ENCODE measurements at regions not wholly inside any gene's neighbourhood (a gene's known extent, or its start where the extent isn't known, plus 50 kb on each side); places are given as distances from the start of the nearest gene placed in this dataset.
"Not testable (repeated sequence)": the region's sequence is repeated elsewhere in the genome, so short reads cannot be mapped to it uniquely, and the experiment has no call there.

DNA sequence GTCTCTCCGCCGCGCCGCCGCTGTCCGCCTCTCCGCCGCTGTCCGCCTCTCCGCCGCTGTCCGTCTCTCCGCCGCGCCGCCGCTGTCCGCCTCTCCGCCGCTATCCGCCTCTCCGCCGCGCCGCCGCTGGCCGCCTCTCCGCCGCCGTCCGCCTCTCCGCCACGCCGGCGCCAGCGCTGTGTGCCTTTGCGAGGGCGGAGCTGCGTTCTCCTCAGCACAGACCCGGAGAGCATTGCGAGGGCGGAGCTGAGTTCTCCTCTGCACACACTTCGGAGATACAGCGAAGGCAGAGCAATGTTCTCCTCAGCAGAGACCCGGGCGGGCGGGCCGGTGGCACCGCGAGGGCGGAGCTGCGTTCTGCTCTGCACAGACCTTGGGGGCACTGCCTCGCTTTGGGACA is 327.4 kb upstream of the PLGLB1 start:
- not testable (repeated sequence) for DNase-seq (ENCODE audit: low spot score)

DNA sequence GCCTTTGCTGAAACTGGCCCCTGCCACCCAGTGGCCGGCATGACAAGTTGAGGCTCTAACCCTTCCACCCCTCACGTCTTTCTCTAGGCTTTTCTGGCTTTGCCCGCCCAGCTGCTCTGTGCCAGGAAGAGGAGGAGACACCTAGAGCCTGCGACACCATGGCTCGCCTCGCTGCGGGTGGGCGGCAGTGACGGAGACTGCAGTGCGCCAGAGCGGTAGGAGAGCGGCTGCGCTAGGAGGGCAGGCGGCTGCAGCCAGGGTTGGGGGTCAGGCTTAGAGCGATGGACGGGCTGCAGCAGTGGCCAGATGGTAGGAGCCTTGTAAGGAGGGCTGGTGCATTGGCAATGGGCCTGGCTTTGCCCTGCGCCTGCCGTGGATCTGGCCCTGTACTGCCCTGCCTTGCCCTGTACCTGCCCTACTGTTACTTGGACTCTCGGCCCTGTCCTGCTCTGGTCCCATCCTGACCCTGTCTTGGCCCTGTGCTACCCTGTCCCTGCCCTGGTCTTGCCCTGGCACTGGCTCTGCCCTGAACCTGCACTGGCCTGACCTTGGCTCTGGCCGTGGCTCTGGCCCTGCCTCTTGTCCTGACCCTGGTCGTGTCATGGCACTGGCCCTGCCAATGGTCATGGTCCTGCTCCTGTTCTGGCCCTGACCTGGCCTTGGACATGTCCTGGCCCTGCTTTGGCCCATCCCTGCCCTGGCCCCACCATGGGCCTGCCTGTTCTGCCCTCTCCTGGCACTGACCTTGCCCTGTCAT is 330.7 kb upstream of the PLGLB1 start:
- not testable (repeated sequence) for DNase-seq (ENCODE audit: low spot score)

DNA sequence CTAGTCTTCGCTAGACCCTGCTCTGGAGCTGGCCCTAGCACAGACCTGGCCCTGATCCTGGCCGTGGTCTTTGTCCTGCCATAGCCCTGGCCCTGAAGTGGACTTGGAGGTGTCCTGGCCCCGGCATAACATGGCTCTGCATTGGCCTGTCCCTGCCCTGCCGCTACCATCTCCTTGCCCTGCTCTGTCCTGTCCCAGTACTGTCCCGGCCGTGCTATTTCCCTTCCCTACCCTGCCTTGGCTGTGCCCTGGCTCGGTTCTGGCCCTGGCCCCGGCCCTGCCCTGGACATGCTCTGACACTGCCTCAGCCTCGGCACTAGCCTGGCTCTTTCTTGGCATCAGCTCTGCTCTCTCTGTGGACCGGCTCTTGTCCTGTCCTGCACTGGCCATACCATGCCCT is 331.8 kb upstream of the PLGLB1 start:
- DNase-seq (ENCODE audit: low spot score), result not testable (repeated sequence)

DNA sequence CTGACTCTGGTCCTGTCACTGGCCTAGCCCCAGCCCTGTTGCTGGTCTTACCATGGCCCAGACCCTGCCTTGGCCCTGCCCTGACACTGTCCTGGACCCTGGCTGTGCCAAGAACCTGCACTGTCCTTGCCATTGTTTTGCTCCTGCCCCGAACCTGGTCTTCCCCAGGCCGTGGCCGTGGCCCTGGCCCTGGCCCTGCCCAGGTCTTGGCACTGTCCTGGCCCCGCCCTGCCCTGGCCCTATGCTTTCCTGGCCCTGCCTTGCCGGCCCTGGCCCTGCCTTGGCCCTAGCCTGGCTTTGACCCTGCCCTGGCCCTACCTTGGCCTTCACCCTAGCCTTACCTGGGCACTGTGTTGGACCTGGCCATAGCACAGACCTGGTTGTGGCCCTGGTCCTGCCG is 332.5 kb upstream of the PLGLB1 start:
- DNase-seq (ENCODE audit: low spot score), result not testable (repeated sequence)

DNA sequence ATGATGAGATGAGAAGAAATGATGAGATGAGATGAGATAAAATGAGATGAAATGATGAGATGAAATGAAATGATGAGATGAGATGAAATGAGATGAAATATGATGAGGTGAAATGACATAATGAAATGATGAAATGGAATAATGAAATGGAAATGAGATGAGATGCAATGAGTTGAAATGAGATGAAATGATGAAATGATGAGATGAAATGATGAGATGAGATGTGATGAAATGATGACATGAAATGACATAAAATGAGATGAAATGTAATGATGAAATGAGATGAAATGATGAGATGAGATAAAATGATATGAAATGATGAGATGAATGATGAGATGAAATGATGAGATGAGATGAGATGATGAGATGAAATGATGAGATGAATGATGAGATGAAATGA is 338.6 kb upstream of the PLGLB1 start:
- not testable (repeated sequence) for DNase-seq (ENCODE audit: low spot score)

DNA sequence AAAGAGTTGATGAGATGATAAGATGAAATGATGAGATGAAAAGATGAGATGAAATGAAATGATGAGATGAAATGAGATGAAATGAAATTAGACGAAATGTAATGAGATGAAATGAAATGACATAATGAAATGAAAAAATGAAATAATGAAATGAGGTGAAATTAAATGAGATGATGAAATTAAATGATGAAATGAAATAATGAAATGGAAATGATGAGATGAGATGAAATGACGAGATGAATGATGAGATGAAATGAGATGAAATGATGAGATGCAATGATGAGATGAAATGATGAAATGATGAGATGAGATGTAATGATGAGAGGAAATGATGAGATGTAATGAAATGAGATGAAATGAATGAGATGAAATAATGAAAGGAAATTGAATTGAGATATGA is 339.3 kb upstream of the PLGLB1 start:
- DNase-seq (ENCODE audit: low spot score), result not testable (repeated sequence)

DNA sequence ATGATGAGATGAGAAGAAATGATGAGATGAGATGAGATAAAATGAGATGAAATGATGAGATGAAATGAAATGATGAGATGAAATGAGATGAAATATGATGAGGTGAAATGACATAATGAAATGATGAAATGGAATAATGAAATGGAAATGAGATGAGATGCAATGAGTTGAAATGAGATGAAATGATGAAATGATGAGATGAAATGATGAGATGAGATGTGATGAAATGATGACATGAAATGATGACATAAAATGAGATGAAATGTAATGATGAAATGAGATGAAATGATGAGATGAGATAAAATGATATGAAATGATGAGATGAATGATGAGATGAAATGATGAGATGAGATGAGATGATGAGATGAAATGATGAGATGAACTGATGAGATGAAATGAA is 340.2 kb upstream of the PLGLB1 start:
- DNase-seq (ENCODE audit: low spot score), result not testable (repeated sequence)

DNA sequence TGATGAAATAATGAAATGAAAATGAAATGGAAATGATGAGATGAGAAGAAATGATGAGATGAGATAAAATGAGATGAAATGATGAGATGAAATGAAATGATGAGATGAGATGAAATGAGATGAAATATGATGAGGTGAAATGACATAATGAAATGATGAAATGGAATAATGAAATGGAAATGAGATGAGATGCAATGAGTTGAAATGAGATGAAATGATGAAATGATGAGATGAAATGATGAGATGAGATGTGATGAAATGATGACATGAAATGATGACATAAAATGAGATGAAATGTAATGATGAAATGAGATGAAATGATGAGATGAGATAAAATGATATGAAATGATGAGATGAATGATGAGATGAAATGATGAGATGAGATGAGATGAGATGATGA is 342.7 kb upstream of the PLGLB1 start:
- not testable (repeated sequence) for DNase-seq (ENCODE audit: low spot score)

DNA sequence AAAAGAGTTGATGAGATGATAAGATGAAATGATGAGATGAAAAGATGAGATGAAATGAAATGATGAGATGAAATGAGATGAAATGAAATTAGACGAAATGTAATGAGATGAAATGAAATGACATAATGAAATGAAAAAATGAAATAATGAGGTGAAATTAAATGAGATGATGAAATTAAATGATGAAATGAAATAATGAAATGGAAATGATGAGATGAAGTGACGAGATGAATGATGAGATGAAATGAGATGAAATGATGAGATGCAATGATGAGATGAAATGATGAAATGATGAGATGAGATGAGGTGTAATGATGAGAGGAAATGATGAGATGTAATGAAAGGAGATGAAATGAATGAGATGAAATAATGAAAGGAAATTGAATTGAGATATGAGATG is 343.4 kb upstream of the PLGLB1 start:
- DNase-seq (ENCODE audit: low spot score), result not testable (repeated sequence)

DNA sequence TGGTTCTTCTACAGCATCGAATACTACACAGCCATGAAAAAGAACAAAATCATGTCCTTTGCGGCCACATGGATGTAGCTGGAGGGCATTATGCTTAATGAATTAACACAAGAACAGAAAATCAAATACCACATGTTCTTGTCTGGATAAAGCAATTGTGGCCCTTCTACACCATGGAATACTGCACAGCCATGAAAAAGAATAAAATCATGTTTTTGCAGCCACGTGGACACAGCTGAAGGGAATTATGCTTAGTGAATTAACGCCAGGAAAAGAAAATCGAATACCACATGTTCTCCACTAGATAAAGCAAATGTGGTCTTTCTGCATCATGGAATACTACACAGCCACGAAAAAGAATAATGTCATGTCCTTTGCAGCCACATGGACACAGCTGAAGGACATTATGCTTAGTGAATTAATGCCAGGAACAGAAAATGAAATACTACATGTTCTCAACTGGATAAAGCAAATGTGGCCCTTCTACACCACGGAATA is 361.8 kb upstream of the PLGLB2 start:
- DNase-seq (ENCODE audit: low spot score), result not testable (repeated sequence)

DNA sequence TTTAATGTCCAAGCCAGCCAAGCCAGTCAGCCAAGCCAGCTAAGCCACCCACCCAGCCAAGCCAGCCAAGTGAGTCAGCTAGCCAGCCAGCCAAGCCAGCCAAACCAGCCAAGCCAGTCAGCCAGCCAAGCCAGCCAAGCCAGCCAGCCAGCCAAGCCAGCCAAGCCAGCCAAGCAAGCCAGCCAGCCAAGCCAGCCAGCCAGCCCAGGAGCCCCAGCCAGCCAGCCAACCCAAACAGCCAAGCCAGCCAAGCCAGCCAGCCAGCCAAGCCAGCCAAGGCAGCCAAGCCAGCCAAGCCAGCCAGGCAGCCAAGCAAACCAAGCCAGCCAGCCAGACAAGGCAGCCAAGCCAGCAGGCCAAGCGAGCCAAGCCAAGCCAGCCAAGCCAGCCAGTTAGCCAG is 352.1 kb upstream of the PLGLB2 start:
- DNase-seq (ENCODE audit: low spot score), result not testable (repeated sequence)

DNA sequence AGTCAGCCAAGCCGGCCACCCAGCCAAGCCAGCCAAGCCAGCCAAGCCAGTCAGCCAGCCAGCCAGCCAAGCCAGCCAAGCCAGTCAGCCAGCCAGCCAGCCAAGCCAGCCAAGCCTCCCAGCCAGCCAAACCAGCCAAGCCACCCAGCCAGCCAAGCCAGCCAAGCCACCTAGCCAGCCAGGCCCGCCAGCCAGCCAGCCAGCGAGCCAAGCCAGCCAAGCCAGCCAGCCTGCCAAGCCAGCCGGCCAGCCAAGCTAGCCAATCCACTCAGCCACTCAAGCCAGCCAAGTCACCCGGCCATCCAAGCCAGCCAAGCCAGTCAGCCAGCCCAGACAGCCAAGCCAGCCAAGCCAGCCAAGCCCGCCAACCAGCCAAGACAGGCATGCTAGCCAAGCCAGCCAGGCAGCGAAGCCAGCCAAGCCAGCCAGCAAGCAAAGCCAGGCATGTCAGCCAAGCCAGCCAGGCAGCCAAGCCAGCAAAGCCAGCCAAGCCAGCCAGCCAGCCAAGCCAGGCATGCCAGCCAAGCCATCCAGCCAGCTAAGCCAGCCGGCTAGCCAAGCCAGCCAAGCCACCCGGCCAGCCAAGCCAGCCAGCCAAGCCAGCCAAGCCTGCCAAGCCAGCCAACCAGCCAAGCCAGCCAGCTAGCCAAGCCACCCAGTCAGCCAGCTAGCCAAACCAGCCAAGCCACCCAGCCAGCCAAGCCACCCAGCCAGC is 351.2 kb upstream of the PLGLB2 start:
- not testable (repeated sequence) for DNase-seq (ENCODE audit: low spot score)

DNA sequence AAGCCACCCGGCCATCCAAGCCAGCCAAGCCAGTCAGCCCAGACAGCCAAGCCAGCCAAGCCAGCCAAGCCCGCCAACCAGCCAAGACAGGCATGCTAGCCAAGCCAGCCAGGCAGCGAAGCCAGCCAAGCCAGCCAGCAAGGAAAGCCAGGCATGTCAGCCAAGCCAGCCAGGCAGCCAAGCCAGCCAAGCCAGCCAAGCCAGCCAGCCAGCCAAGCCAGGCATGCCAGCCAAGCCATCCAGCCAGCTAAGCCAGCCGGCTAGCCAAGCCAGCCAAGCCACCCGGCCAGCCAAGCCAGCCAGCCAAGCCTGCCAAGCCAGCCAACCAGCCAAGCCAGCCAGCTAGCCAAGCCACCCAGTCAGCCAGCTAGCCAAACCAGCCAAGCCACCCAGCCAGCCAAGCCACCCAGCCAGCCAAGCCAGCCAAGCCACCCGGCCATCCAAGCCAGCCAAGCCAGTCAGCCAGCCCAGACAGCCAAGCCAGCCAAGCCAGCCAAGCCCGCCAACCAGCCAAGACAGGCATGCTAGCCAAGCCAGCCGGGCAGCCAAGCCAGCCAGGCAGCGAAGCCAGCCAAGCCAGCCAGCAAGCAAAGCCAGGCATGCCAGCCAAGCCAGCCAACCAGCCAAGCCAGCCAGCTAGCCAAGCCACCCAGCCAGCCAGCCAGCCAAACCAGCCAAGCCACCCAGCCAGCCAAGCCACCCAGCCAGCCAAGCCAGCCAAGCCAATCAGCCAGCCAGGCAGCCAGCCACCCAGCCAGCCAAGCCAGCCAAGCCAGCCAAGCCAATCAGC is 350.4 kb upstream of the PLGLB2 start:
- DNase-seq (ENCODE audit: low spot score), result not testable (repeated sequence)

DNA sequence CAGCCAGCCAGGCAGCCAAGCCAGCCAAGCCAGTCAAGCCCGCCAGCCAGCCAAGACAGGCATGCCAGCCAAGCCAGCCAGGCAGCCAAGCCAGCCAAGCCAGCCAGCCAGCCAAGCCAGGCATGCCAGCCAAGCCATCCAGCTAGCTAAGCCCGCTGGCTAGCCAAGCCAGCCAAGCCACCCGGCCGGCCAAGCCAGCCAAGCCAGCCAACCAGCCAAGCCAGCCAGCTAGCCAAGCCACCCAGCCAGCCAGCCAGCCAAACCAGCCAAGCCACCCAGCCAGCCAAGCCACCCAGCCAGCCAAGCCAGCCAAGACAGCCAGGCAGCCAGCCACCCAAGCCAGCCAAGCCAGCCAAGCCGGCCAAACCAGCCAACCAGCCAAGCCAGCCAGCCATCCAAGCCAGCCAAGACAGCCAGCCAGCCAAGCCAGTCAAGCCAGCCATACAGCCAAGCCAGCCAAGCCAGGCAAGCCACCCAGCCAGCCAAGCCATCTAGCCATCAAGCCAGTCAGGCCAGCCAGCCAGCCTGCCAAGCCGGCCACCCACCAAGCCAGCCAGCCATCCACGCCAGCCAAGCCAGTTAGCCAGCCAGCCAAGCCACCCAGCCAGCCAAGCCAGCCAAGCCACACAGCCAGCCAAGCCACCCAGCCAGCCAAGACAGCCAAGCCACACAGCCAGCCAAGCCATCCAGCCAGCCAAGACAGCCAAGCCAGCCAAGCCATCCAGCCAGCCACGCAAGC is 349.2 kb upstream of the PLGLB2 start:
- DNase-seq (ENCODE audit: low spot score), result not testable (repeated sequence)

DNA sequence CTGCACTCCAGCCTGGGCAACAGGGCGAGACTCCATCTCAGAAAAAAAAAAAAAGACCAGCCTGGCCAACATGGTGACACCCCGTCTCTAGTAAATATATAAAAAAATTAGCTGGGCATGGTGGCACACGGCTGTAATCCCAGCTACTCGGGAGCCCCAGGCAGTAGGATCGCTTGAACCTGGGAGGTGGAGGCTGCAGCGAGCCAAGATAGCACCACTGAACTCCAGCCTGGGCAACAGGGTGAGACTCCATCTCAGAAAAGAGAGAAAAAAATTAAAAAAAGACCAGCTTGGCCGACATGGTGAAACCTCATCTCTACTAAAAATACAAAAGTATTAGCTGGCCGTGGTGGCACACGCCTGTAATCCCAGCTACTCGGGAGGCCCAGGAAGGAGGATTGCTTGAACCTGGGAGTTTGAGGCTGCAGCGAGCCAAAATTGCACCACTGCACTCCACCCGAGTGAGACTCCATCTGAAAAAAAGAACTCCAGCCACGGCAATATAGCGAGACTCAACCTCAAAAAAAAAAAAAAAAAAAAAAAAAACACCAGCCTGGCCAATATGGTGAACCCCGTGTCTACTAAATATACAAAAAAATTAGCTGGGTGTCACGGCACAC is 346.1 kb upstream of the PLGLB2 start:
- DNase-seq (ENCODE audit: low spot score), result no peak

DNA sequence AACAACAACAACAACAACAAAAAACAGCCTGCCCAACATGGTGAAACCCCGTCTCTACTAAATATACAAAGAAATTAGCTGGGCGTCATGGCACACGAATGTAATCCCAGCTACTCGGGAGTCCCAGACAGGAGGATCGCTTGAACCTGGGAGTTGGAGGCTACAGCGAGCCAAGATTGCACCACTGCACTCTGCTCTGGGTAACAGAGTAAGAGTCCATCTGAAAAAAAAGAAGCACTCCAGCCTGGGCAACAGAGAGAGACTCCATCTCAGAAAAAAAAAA is 344.1 kb upstream of the PLGLB2 start:
- DNase-seq (ENCODE audit: low spot score), result no peak

DNA sequence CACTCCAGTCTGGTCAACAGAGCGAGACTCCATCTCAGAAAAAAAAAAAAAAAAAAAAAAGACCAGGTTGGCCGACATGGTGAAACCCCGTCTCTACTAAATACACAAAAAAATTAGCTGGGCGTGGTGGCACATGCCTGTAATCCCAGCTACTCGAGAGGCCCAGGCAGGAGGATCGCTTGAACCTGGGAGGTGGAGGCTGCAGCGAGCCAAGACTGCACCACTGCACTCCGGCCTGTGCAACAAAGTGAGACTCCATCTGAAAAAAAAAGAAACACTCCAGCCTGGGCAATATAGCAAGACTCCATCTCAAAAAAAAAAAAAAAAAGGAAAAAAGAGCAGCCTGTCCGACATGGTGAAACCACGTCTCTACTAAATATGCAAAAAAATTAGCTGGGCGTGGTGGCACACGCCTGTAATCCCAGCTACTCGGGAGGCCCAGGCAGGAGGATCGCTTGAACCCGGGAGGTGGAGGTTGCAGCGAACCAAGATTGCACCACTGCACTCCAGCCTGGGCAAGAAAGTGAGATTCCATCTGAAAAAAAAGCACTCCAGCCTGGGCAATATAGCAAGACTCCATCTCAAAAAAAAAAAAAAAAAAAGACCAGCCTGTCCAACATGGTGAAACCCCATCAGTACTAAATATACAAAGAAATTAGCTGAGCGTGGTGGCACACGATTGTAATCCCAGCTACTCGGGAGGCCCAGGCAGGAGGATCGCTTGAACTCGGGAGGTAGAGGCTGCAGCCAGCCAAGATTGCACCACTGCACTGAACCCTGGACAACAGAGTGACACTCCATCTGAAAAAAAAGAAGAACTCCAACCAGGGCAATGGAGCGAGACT is 343.3 kb upstream of the PLGLB2 start:
- DNase-seq (ENCODE audit: low spot score), result not testable (repeated sequence)

DNA sequence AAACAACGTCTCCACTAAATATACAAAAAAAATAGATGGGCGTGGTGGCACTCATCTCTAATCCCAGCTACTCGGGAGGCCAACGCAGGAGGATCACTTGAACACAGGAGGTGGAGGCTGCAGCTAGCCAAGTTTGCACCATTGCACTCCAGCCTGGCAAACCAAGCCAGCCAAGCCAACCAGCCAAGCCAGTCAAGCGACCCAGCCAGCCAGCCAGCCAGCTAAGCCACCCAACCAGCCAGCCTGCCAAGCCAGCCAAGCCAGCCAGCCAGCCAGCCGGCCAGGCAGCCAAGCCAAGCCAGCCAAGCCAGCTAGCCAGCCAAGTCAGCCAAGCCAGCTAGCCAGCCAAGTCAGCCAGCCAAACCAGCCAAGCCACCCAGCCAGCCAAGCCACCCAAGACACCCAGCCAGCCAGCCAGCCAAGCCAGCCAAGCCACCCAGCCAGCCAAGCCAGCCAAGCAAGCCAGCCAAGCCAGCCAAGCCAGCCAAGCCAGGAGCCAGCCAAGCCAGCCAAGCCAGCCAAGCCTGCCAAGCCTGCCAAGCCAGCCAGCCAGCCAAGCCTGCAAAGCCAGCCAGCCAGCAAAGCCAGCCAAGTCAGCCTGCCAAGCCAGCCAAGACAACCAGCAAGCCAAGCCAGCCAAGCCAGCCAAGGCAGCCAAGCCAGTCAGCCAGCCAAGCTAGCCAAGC is 342.2 kb upstream of the PLGLB2 start:
- not testable (repeated sequence) for DNase-seq (ENCODE audit: low spot score)

DNA sequence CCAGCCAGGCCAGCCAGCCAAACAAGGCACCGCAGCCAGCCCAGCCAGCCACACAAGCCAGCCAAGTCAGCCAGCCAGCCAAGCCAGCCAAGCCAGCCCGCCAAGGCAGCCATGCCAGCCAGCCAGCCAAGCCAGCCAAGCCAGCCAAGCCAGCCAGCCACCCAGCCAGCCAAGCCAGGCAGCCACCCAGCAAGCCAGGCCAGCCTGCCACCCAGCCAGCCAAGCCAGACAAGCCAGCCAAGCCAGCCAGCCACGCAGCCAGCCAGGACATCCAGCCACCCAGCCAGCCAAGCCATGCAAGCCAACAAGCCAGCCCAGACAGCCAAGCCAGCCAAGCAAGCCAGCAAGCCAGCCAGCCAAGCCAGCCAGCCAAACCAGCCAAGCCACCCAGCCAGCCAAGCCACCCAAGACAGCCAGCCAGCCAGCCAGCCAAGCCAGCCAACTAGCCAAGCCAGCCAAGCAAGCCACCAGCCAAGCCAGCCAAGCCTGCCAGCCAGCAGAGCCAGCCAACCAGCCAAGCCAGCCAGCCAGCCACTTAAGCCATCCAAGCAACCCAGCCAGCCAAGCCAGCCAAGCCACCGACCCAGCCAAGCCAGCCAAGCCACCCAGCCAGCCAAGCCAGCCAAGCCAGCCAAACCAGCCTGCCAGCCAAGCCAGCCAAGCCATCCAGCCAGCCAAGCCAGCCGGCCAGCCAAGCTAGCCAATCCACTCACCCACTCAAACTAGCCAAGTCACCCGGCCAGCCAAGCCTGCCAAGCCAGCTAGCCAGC is 341.3 kb upstream of the PLGLB2 start:
- DNase-seq (ENCODE audit: low spot score), result not testable (repeated sequence)
